Heart left ventricle (tissue), 13 donors: ENCODE measurements at regions not wholly inside any gene's neighbourhood (a gene's known extent, or its start where the extent isn't known, plus 50 kb on each side); places are given as distances from the start of the nearest gene placed in this dataset.

Experiments used
- POLR2A ChIP-seq, 2 donors: fragments of 450-650 bp; IDR thresholded peaks; one replicate each; pipeline ENCODE4 v1.6.1; 2017; ENCODE audit warnings: antibody characterized with exemption in 2 of 2, mild to moderate bottlenecking in 2 of 2, moderate library complexity in 2 of 2
- TF ChIP-seq, protein P1 (sequence below), 12 donors: fragments of 200-600 bp; sonication (generic) in 4 of 12; IDR thresholded peaks; one replicate each; pipeline versions ENCODE4 v1.5.0 to v1.8.0; 2018 to 2022; ENCODE audit warnings: antibody characterized with exemption in 12 of 12, mild to moderate bottlenecking in 5 of 12
- donor health status: ischemic (EF 13 %, LVEDD 7.1; RV severe dilation, severe dysfunction).
- donor health status: DM: no; HTN: yes; CAD: no.
- donor health status: DM: no; HTN: no; CAD: no.
- donor health status: ischemic (EF 25% LVEDD 6.9; RV normal size, moderate dysfunction).
- donor health status: ischemic (EF 25% LVEDD 5.7; RV mildly dilated, moderate dysfunction).
- donor health status: ischemic (EF 35%, LVEDD 5.7; RV mildly dilated, moderate dysfunction).
- donor health status: nonischemic (EF 11% LVEDD 7.7; RV severe dilation, severe dysfunction).
- donor health status: DM: yes; HTN: yes; CAD: no.
- donor health status: PGD.
- donor health status: ischemic (EF 29% LVEDD 5.4; RV normal size, mild dysfunction).
- donor health status: nonischemic (EF 23%, LVEDD 6.1; RV moderate dilation, normal function).

DNA sequence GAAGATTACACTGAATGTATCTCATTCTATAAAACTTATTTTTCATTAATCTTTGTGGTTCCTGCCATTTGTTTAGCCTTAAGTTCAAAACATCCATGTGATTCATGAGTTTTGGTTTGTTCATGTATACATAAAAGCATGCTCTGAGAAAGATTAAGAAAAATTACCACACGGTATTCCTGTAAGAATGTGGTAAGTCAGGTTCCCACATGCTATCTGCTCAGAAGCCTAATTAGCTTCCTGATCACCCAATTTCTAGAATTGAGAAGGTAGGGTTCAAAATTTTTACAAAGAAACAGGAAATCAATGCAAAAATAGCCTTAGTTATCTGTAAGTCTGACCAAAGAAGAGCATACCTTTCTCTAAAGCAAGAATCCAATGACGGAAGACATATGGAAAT is 241.6 kb upstream of the VRK2 start:
- TF ChIP-seq POLR2A (IDR thresholded peaks at IDR 0.05) = no peak
- TF ChIP-seq, protein P1, sequence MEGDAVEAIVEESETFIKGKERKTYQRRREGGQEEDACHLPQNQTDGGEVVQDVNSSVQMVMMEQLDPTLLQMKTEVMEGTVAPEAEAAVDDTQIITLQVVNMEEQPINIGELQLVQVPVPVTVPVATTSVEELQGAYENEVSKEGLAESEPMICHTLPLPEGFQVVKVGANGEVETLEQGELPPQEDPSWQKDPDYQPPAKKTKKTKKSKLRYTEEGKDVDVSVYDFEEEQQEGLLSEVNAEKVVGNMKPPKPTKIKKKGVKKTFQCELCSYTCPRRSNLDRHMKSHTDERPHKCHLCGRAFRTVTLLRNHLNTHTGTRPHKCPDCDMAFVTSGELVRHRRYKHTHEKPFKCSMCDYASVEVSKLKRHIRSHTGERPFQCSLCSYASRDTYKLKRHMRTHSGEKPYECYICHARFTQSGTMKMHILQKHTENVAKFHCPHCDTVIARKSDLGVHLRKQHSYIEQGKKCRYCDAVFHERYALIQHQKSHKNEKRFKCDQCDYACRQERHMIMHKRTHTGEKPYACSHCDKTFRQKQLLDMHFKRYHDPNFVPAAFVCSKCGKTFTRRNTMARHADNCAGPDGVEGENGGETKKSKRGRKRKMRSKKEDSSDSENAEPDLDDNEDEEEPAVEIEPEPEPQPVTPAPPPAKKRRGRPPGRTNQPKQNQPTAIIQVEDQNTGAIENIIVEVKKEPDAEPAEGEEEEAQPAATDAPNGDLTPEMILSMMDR (IDR thresholded peaks at IDR 0.05) = no peak
